A673 (cell line): ENCODE measurements at regions not wholly inside any gene's neighbourhood (a gene's known extent, or its start where the extent isn't known, plus 50 kb on each side); places are given as distances from the start of the nearest gene placed in this dataset.
"Not testable (repeated sequence)": the region's sequence is repeated elsewhere in the genome, so short reads cannot be mapped to it uniquely, and the experiment has no call there.

ENCODE experiments used
- BruUV-seq: library from RNA; stranded (reverse); fragments of 400-500 nt; replicated peaks from 2 replicates; lab custom pipeline; 2021; lab: Mats Ljungman, UMichigan
- CTCF ChIA-PET: fragments of 300-600 bp; sonication (Branson Sonifier 250); formaldehyde crosslinking; loops from one replicate; lab custom pipeline; 2022; ENCODE audit warnings: antibody characterized with exemption; lab: Charles Lee
- POLR2A ChIA-PET: fragments of 300-600 bp; sonication (Branson Sonifier 250); formaldehyde crosslinking; loops from one replicate; lab custom pipeline; 2022; ENCODE audit warnings: antibody characterized with exemption; ENCODE audit not compliant: low non-redundant PET; lab: Charles Lee
- DNase-seq: peaks from one replicate; pipeline ENCODE4 v3.0.0-alpha.2; 2015; ENCODE audit warnings: low spot score
- H3K27ac ChIP-seq: fragments of 200-600 bp; sonication (generic); 2 replicates; pipeline ENCODE4 v1.5.1; 2016; ENCODE audit warnings: mixed run types, low read depth, mild to moderate bottlenecking, mixed read lengths, antibody characterized with exemption, low read length; ENCODE audit not compliant: poor library complexity, severe bottlenecking
- H3K27me3 ChIP-seq: fragments of 200-600 bp; sonication (generic); replicated peaks from 2 replicates; pipeline ENCODE4 v1.6.1; 2017; ENCODE audit warnings: mixed run types, low read depth, mild to moderate bottlenecking, mixed read lengths, antibody characterized with exemption, low read length; ENCODE audit not compliant: insufficient read depth, poor library complexity
- H3K36me3 ChIP-seq: fragments of 200-600 bp; sonication (generic); 2 replicates; pipeline ENCODE4 v1.6.1; 2016; ENCODE audit warnings: mixed run types, mild to moderate bottlenecking, mixed read lengths, antibody characterized with exemption, low read length; ENCODE audit not compliant: insufficient read depth, poor library complexity, severe bottlenecking
- H3K4me1 ChIP-seq: fragments of 200-600 bp; sonication (generic); 2 replicates; pipeline ENCODE4 v1.6.1; 2017; ENCODE audit warnings: mixed run types, mild to moderate bottlenecking, mixed read lengths, antibody characterized with exemption, low read length; ENCODE audit not compliant: insufficient read depth, poor library complexity, severe bottlenecking
- H3K4me3 ChIP-seq: fragments of 200-600 bp; sonication (generic); 2 replicates; pipeline ENCODE4 v1.5.1; 2016; ENCODE audit warnings: low read depth, mixed run types, mild to moderate bottlenecking, mixed read lengths, low read length; ENCODE audit not compliant: poor library complexity, severe bottlenecking
- H3K9me3 ChIP-seq: fragments of 200-600 bp; sonication (generic); 2 replicates; pipeline ENCODE4 v1.6.1; 2016; ENCODE audit warnings: mixed run types, low read depth, mild to moderate bottlenecking, mixed read lengths, antibody characterized with exemption, low read length; ENCODE audit not compliant: poor library complexity, severe bottlenecking
- CTCF ChIP-seq: fragments of 300-800, 200-600 bp; sonication (generic); conservative IDR thresholded peaks from 2 replicates; pipeline ENCODE4 v1.5.1; 2017; ENCODE audit warnings: low read depth, mild to moderate bottlenecking, antibody characterized with exemption, low read length, moderate library complexity, mixed read lengths
- EZH2 ChIP-seq: fragments of 200-600 bp; sonication (generic); IDR thresholded peaks from 2 replicates; pipeline ENCODE4 v1.6.1; 2017; ENCODE audit warnings: borderline replicate concordance, low read depth, mild to moderate bottlenecking, mixed read lengths, antibody characterized with exemption, low read length; ENCODE audit not compliant: poor library complexity, severe bottlenecking
- intact Hi-C: fragments of 100-400 bp; cut with micrococcal nuclease; formaldehyde crosslinking; loops from one replicate; pipeline ENCODE4 v1.10.0; 2022; ENCODE audit not compliant: unreplicated experiment

GRCh38 chr6:150307520-150307919, 61.3 kb upstream of the IYD start:
- intact Hi-C loops = no loop called here
- Histone ChIP-seq H3K4me1 (no peaks in the 10 kb centered on the region), H3K27ac (no peak overlapping the region), H3K4me3 (no peak overlapping the region), H3K36me3 (no peaks in the 10 kb centered on the region), H3K9me3 (no peaks in the 10 kb centered on the region), H3K27me3 (no peaks in the 10 kb centered on the region)
- ChIA-PET POLR2A (no interaction called here), CTCF (no interaction called here)
- no peak for DNase-seq
- TF ChIP-seq EZH2 (no peak), CTCF (no peak)
- no TSS peak for BruUV-seq

- H3K36me3 ChIP-seq = no peaks in the 10 kb centered on the region
- ChIA-PET POLR2A (interaction anchor here (0.6 kb wide), 1 partner anchor 458 kb away, joined by 7 read pairs; no protein-coding TSS in a partner anchor), CTCF (no interaction called here)
Measured at GRCh38 chr6:150308812-150309645, 59.8 kb upstream of the IYD start.

GRCh38 chr6:150310539-150310938, 58.3 kb upstream of the IYD start:
- intact Hi-C loops = no loop called here

More at GRCh38 chr6:150308812-150309645, 59.8 kb upstream of the IYD start:
- BruUV-seq = no TSS peak
- intact Hi-C loops = no loop called here
- TF ChIP-seq EZH2 (no peak), CTCF (no peak)
- H3K4me3 ChIP-seq = no peak overlapping the region
- no peaks in the 10 kb centered on the region for H3K27me3 ChIP-seq
- no peaks in the 10 kb centered on the region for H3K9me3 ChIP-seq
- no peak for DNase-seq
- H3K4me1 ChIP-seq = no peaks in the 10 kb centered on the region
- no peak overlapping the region for H3K27ac ChIP-seq

GRCh38 chr6:150311149-150311944, 57.5 kb upstream of the IYD start:
- DNase-seq, H3K4me3 ChIP-seq, POLR2A ChIA-PET, H3K27me3 ChIP-seq, H3K36me3 ChIP-seq, intact Hi-C loops, H3K27ac ChIP-seq, CTCF ChIA-PET, BruUV-seq, H3K4me1 ChIP-seq, H3K9me3 ChIP-seq: not testable (repeated sequence)

More at GRCh38 chr6:150310539-150310938, 58.3 kb upstream of the IYD start:
- no peaks in the 10 kb centered on the region for H3K4me1 ChIP-seq
- DNase-seq = no peak
- POLR2A ChIA-PET = no interaction called here
- TF ChIP-seq CTCF (no peak), EZH2 (no peak)
- H3K4me3 ChIP-seq = no peak overlapping the region
- H3K27ac ChIP-seq = no peak overlapping the region
- CTCF ChIA-PET = no interaction called here
- H3K9me3 ChIP-seq = no peaks in the 10 kb centered on the region
- H3K27me3 ChIP-seq = no peaks in the 10 kb centered on the region
- H3K36me3 ChIP-seq = no peaks in the 10 kb centered on the region
- BruUV-seq = no TSS peak
